ENCODE measurements at regions not wholly inside any gene's neighbourhood (a gene's known extent, or its start where the extent isn't known, plus 50 kb on each side); places are given as distances from the start of the nearest gene placed in this dataset.

DNA sequence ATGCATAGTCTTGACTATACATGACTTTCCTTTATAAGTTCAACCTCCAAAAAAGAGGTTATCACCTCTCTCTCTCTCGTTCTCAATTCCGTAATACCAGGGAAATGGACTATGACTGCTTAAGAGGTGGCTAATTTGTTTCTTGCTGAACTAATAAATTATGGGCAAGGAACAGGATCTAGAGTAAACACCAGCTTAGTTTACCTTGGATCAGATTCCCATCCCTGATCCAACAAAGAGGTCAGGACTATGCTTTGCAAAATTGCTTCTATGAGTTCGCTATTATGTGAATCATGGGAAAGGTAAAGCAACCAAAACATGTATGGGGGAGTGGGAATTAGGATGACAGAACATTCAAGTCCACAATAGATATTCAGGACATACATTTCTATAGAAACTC lies 630.7 kb downstream of the HACE1 start:
- peaks cover 14% of the 10 kb centered on the region for H3K4me1 Mint-ChIP-seq (ENCODE audit: unreplicated experiment)
- H3K27ac Mint-ChIP-seq, result no peak overlapping the region
- H3K27me3 Mint-ChIP-seq, result peaks cover 20% of the 10 kb centered on the region
- no peaks in the 10 kb centered on the region for H3K9me3 Mint-ChIP-seq
- no peak for DNase-seq (ENCODE audit: extremely low spot score, unreplicated experiment)
- H3K36me3 Mint-ChIP-seq, result no peaks in the 10 kb centered on the region
- no peak overlapping the region for H3K4me3 Mint-ChIP-seq
- TF ChIP-seq, protein P1, sequence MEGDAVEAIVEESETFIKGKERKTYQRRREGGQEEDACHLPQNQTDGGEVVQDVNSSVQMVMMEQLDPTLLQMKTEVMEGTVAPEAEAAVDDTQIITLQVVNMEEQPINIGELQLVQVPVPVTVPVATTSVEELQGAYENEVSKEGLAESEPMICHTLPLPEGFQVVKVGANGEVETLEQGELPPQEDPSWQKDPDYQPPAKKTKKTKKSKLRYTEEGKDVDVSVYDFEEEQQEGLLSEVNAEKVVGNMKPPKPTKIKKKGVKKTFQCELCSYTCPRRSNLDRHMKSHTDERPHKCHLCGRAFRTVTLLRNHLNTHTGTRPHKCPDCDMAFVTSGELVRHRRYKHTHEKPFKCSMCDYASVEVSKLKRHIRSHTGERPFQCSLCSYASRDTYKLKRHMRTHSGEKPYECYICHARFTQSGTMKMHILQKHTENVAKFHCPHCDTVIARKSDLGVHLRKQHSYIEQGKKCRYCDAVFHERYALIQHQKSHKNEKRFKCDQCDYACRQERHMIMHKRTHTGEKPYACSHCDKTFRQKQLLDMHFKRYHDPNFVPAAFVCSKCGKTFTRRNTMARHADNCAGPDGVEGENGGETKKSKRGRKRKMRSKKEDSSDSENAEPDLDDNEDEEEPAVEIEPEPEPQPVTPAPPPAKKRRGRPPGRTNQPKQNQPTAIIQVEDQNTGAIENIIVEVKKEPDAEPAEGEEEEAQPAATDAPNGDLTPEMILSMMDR (conservative IDR thresholded peaks at IDR 0.05), result no peak

DNA sequence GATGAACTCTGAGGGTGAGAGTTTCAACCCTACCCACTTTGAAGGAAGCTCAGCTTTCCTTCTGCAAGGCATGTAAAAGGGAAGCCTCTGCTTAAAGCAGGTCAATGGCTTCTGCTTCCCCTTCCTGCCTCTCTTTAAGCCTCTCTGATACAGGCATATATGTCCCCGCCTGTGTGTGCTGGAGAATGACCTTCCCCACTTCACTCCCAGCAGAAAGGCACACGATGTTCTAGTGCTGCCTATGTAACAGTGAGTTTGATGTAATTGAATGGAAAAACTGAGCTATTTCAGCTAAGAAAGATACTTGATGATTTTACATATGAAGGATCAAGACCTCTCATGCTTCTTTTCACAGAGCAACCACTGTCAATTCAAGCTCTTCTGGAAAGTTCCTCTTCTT lies 632.2 kb downstream of the HACE1 start:
- H3K4me3 Mint-ChIP-seq, result no peak overlapping the region
- H3K36me3 Mint-ChIP-seq, result no peaks in the 10 kb centered on the region

GRCh38 chr6:104226790-104227446 lies 632.8 kb downstream of the HACE1 start:
- TF ChIP-seq, protein P1 (conservative IDR thresholded peaks at IDR 0.05), result no peak
- H3K9me3 Mint-ChIP-seq, result no peaks in the 10 kb centered on the region
- H3K36me3 Mint-ChIP-seq, result no peaks in the 10 kb centered on the region
- peaks cover 10% of the 10 kb centered on the region for H3K4me1 Mint-ChIP-seq (ENCODE audit: unreplicated experiment)
- H3K27ac Mint-ChIP-seq, result no peak overlapping the region
- no peak for DNase-seq (ENCODE audit: extremely low spot score, unreplicated experiment)
- no peak overlapping the region for H3K4me3 Mint-ChIP-seq
- peaks cover 20% of the 10 kb centered on the region for H3K27me3 Mint-ChIP-seq

More for the DNA sequence above, 632.2 kb downstream of the HACE1 start:
- H3K4me1 Mint-ChIP-seq (ENCODE audit: unreplicated experiment), result peaks cover 14% of the 10 kb centered on the region
- peaks cover 21% of the 10 kb centered on the region for H3K27me3 Mint-ChIP-seq
- TF ChIP-seq, protein P1 (conservative IDR thresholded peaks at IDR 0.05), result no peak
- no peak overlapping the region for H3K27ac Mint-ChIP-seq
- no peak for DNase-seq (ENCODE audit: extremely low spot score, unreplicated experiment)
- no peaks in the 10 kb centered on the region for H3K9me3 Mint-ChIP-seq

DNA sequence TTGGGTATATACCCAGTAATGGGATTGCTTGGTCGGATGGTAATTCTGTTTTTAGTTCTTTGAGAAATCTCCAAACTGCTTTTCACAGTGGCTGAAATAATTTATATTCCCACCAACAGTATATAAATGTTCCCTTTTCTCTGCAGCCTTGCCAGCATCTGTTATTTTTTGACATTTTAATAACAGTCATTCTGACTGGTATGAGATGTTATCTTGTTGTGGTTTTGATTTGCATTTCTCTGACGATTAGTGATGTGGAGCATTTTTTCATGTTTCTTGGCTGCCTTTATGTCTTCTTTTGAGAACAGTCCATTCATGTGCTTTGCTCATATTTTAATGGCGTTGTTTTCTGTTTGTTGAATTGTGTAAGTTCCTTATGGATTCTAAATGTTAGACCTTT lies 641.6 kb downstream of the HACE1 start:
- Mint-ChIP-seq H3K4me1 (ENCODE audit: unreplicated experiment) (no peaks in the 10 kb centered on the region), H3K36me3 (no peaks in the 10 kb centered on the region), H3K4me3 (no peak overlapping the region), H3K27ac (no peak overlapping the region), H3K9me3 (no peaks in the 10 kb centered on the region), H3K27me3 (peaks cover 30% of the 10 kb centered on the region)
- no peak for DNase-seq (ENCODE audit: extremely low spot score, unreplicated experiment)
- TF ChIP-seq, protein P1 (conservative IDR thresholded peaks at IDR 0.05), result no peak

DNA sequence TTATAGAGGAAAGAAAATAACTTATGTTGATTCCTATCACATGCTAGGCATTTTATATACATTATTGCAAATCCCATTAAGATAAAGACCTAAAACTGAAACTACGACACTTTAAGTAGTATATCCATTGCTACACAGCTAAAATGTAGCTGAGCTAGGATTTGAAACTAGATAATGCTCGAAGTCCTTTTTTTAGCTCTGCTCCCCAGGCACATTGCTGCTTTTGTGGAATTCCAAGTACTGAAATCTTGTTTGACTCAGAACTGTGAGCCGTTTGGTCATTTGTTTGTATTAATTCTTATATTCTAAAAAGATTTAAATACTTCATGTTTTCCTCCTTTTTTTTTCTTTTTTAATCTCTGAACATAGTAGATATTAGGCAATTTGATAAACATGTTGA lies 644.8 kb downstream of the HACE1 start:
- Mint-ChIP-seq H3K9me3 (peaks cover 3% of the 10 kb centered on the region), H3K27me3 (peaks cover 38% of the 10 kb centered on the region), H3K27ac (no peak overlapping the region), H3K4me1 (ENCODE audit: unreplicated experiment) (no peaks in the 10 kb centered on the region), H3K4me3 (no peak overlapping the region), H3K36me3 (no peaks in the 10 kb centered on the region)
- TF ChIP-seq, protein P1 (conservative IDR thresholded peaks at IDR 0.05), result no peak
- no peak for DNase-seq (ENCODE audit: extremely low spot score, unreplicated experiment)

All from type B pancreatic cell (in vitro differentiated cells).